Skeletal muscle satellite cell (primary cell): ENCODE measurements at regions not wholly inside any gene's neighbourhood (a gene's known extent, or its start where the extent isn't known, plus 50 kb on each side); places are given as distances from the start of the nearest gene placed in this dataset.
A peak's percentile ranks its signal among the peaks of the same experiment; 100 is the strongest.
"Not testable (repeated sequence)": the region's sequence is repeated elsewhere in the genome, so short reads cannot be mapped to it uniquely, and the experiment has no call there.

Experiments used
- H3K27me3 ChIP-seq: 2 replicates; pipeline ENCODE4 v1.7.0; 2013; ENCODE audit warnings: low read length; ENCODE audit not compliant: control insufficient read depth, insufficient read depth
- H3K36me3 ChIP-seq: 2 replicates; pipeline ENCODE4 v1.7.0; 2013; ENCODE audit warnings: mild to moderate bottlenecking, control low read depth, low read length; ENCODE audit not compliant: insufficient read depth
- H3K4me1 ChIP-seq: 2 replicates; pipeline ENCODE4 v1.7.0; 2013; ENCODE audit warnings: low read length; ENCODE audit not compliant: control insufficient read depth, insufficient read depth
- H3K4me2 ChIP-seq: 2 replicates; pipeline ENCODE4 v1.7.0; 2013; ENCODE audit warnings: mild to moderate bottlenecking, low read length
- H3K4me3 ChIP-seq: 2 replicates; pipeline ENCODE4 v1.7.0; 2013; ENCODE audit warnings: low read length
- H3K9ac ChIP-seq: 2 replicates; pipeline ENCODE4 v1.7.0; 2013; ENCODE audit warnings: mild to moderate bottlenecking, low read depth, low read length, moderate library complexity
- H3K9me3 ChIP-seq: replicated peaks from 2 replicates; pipeline ENCODE4 v1.7.0; 2013; ENCODE audit warnings: mild to moderate bottlenecking, control low read depth, low read length

GRCh38 chr4:27075603-27076002, 215.0 kb downstream of the STIM2 start:
- not testable (repeated sequence) for H3K9ac ChIP-seq, H3K9me3 ChIP-seq, H3K27me3 ChIP-seq, H3K4me2 ChIP-seq, H3K4me1 ChIP-seq, H3K36me3 ChIP-seq, H3K4me3 ChIP-seq

GRCh38 chr4:27078934-27079455, 218.4 kb downstream of the STIM2 start:
- Histone ChIP-seq H3K4me2 (no peak overlapping the region), H3K27me3 (peaks cover 39% of the 10 kb centered on the region), H3K9ac (no peak overlapping the region), H3K4me3 (no peak overlapping the region), H3K36me3 (no peaks in the 10 kb centered on the region), H3K9me3 (no peaks in the 10 kb centered on the region), H3K4me1 (no peaks in the 10 kb centered on the region)

- Histone ChIP-seq H3K36me3 (no peaks in the 10 kb centered on the region), H3K9ac (no peak overlapping the region), H3K4me3 (no peak overlapping the region), H3K9me3 (no peaks in the 10 kb centered on the region), H3K4me1 (peaks cover 9% of the 10 kb centered on the region), H3K27me3 (peaks cover 66% of the 10 kb centered on the region), H3K4me2 (no peak overlapping the region)
Measured at GRCh38 chr4:27081675-27082586, 221.3 kb downstream of the STIM2 start.

- Histone ChIP-seq H3K4me2 (no peak overlapping the region), H3K27me3 (peaks cover 66% of the 10 kb centered on the region), H3K4me3 (no peak overlapping the region)
Measured at GRCh38 chr4:27082776-27083175, 222.1 kb downstream of the STIM2 start.

GRCh38 chr4:27084685-27085361, 224.2 kb downstream of the STIM2 start:
- Histone ChIP-seq H3K36me3 (no peaks in the 10 kb centered on the region), H3K4me1 (peaks cover 9% of the 10 kb centered on the region), H3K27me3 (peaks cover 80% of the 10 kb centered on the region), H3K4me3 (peak overlapping the region; percentile 58), H3K9me3 (no peaks in the 10 kb centered on the region), H3K9ac (no peak overlapping the region), H3K4me2 (peak overlapping the region; percentile 81)

More at GRCh38 chr4:27082776-27083175, 222.1 kb downstream of the STIM2 start:
- Histone ChIP-seq H3K36me3 (no peaks in the 10 kb centered on the region), H3K9me3 (no peaks in the 10 kb centered on the region), H3K9ac (no peak overlapping the region), H3K4me1 (peaks cover 9% of the 10 kb centered on the region)

- H3K4me3 ChIP-seq = peak overlapping the region; percentile 58
- H3K4me2 ChIP-seq = peak overlapping the region; percentile 81
- peaks cover 81% of the 10 kb centered on the region for H3K27me3 ChIP-seq
- H3K4me1 ChIP-seq = peaks cover 9% of the 10 kb centered on the region
- no peaks in the 10 kb centered on the region for H3K9me3 ChIP-seq
- H3K36me3 ChIP-seq = no peaks in the 10 kb centered on the region
- no peak overlapping the region for H3K9ac ChIP-seq
Measured at GRCh38 chr4:27085396-27085795, 224.8 kb downstream of the STIM2 start.

- Histone ChIP-seq H3K4me1 (peaks cover 9% of the 10 kb centered on the region), H3K9ac (no peak overlapping the region), H3K27me3 (peaks cover 79% of the 10 kb centered on the region), H3K9me3 (no peaks in the 10 kb centered on the region), H3K36me3 (no peaks in the 10 kb centered on the region), H3K4me3 (no peak overlapping the region), H3K4me2 (no peak overlapping the region)
Measured at GRCh38 chr4:27087306-27088045, 226.8 kb downstream of the STIM2 start.

GRCh38 chr4:27088491-27088890, 227.8 kb downstream of the STIM2 start:
- H3K9ac ChIP-seq = no peak overlapping the region
- H3K9me3 ChIP-seq = no peaks in the 10 kb centered on the region
- no peak overlapping the region for H3K4me3 ChIP-seq
- peaks cover 75% of the 10 kb centered on the region for H3K27me3 ChIP-seq
- peaks cover 9% of the 10 kb centered on the region for H3K4me1 ChIP-seq
- H3K4me2 ChIP-seq = no peak overlapping the region
- H3K36me3 ChIP-seq = no peaks in the 10 kb centered on the region

GRCh38 chr4:27089186-27089585, 228.5 kb downstream of the STIM2 start:
- Histone ChIP-seq H3K27me3 (peaks cover 68% of the 10 kb centered on the region), H3K9me3 (no peaks in the 10 kb centered on the region), H3K36me3 (no peaks in the 10 kb centered on the region), H3K4me3 (no peak overlapping the region), H3K9ac (no peak overlapping the region), H3K4me2 (no peak overlapping the region), H3K4me1 (peaks cover 9% of the 10 kb centered on the region)

- Histone ChIP-seq H3K4me2 (no peak overlapping the region), H3K36me3 (no peaks in the 10 kb centered on the region), H3K9me3 (no peaks in the 10 kb centered on the region), H3K4me1 (peaks cover under 1% of the 10 kb centered on the region), H3K27me3 (peaks cover 61% of the 10 kb centered on the region), H3K4me3 (no peak overlapping the region), H3K9ac (no peak overlapping the region)
Measured at GRCh38 chr4:27090406-27090805, 229.8 kb downstream of the STIM2 start.

GRCh38 chr4:27094224-27094623, 233.6 kb downstream of the STIM2 start:
- Histone ChIP-seq H3K9me3 (no peaks in the 10 kb centered on the region), H3K4me1 (no peaks in the 10 kb centered on the region), H3K27me3 (peaks cover 61% of the 10 kb centered on the region), H3K4me3 (no peak overlapping the region), H3K4me2 (no peak overlapping the region), H3K36me3 (no peaks in the 10 kb centered on the region), H3K9ac (no peak overlapping the region)
